ENCODE measurements at regions not wholly inside any gene's neighbourhood (a gene's known extent, or its start where the extent isn't known, plus 50 kb on each side); places are given as distances from the start of the nearest gene placed in this dataset.

DNA sequence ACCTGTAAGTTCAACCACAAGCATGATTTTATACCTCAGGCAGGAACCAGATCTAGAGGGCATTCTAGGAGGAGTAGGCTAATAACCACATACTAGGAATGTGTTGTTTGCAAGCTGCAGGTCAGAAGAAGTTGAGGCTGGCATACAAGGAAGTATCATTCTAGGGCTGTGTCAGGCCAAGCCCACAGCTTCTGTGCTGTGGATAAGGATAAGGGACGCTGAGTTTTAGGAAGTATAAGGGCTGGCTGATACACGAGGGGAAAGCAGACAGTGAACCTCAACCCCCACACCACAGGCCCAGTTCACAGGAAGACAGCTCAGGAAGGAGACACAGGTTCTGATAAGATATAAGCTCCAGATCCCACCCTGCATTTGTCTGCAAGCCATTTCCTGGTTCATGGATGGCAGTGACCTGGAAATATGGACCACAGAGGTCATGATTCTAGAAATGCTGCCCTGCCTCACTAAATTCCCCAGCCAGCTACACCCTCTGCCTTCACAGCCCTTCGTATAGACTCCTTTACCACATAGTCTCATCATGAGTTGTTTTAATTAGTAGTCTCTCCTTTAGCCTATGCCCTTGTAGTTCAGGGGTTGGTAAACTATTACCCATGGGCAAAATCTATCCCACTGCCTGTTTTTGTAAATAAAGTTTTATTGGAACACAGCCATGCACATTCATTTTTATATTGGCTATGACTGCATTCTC lies 260.7 kb downstream of the OPA1 start:
- Histone ChIP-seq H4K8ac (ENCODE audit: extremely low read depth, insufficient read depth, low read length) (no peak overlapping the region), H3K18ac (ENCODE audit: extremely low read depth, low read length) (no peak overlapping the region), H3K27ac (ENCODE audit: low read depth, low read length) (no peak overlapping the region), H2BK12ac (ENCODE audit: low read depth, low read length) (peak overlapping the region; percentile 45; the same call in 1 of the 2 replicates), H3K27me3 (replicated peaks in 1 of 4; ENCODE audit: control insufficient read depth in 3 of 4, extremely low read depth in 1 of 4, insufficient read depth in 3 of 4, low read length in 3 of 4) (no peaks in the 10 kb centered on the region; a peak in 1 of 7 replicates), H3K4me1 (replicated peaks in 1 of 4; ENCODE audit: control insufficient read depth in 3 of 4, insufficient read depth in 4 of 4, low read length in 3 of 4) (peaks cover 3 to 8% (median 6%) of the 10 kb centered on the region in 4 experiments; a peak in 5 of 7 replicates), H2AK5ac (ENCODE audit: low read depth, low read length) (0 out of 2 replicates have a peak overlapping the region, but pooled peaks have one; percentile 55), H2BK15ac (ENCODE audit: low read length) (peak overlapping the region; percentile 74), H4K91ac (replicated peaks; ENCODE audit: insufficient read length, low read length) (peak overlapping the region; percentile 6), H3K23ac (ENCODE audit: insufficient read length) (no peak overlapping the region), H3K36me3 (ENCODE audit: control insufficient read depth in 2 of 4, insufficient read depth in 4 of 4, low read length in 3 of 4) (no peaks in the 10 kb centered on the region), H2BK20ac (ENCODE audit: low read length) (peak overlapping the region; percentile 6; the same call in 1 of the 2 replicates), H3K4me2 (ENCODE audit: insufficient read depth in 1 of 2, low read depth in 2 of 2, low read length in 2 of 2) (no peak overlapping the region), H2BK5ac (ENCODE audit: low read depth, low read length) (0 out of 2 replicates have a peak overlapping the region, but pooled peaks have one; percentile 17), H3K9ac (replicated peaks in 1 of 4; ENCODE audit: extremely low read depth in 1 of 4, low read depth in 3 of 4, low read length in 3 of 4) (no peak overlapping the region), H3K14ac (ENCODE audit: insufficient read length) (no peak overlapping the region), H2BK120ac (replicated peaks; ENCODE audit: low read depth, low read length) (no peak overlapping the region), H3K4me3 (ENCODE audit: extremely low read depth in 1 of 4, insufficient read depth in 2 of 4, low read depth in 3 of 4, low read length in 4 of 4) (no peak overlapping the region), H4K20me1 (replicated peaks in 1 of 2; ENCODE audit: control insufficient read depth in 1 of 2, insufficient read depth in 2 of 2, low read length in 2 of 2) (no peaks in the 10 kb centered on the region), H3K79me1 (ENCODE audit: low read depth, low read length) (no peaks in the 10 kb centered on the region), H3K79me2 (ENCODE audit: control insufficient read depth in 1 of 2, insufficient read depth in 2 of 2, low read length in 2 of 2) (no peaks in the 10 kb centered on the region), H2AFZ (ENCODE audit: low read length) (no peak overlapping the region), H3K9me3 (ENCODE audit: insufficient read depth in 2 of 2, low read depth in 1 of 2, low read length in 1 of 2) (peaks cover 2 to 3% of the 10 kb centered on the region in 2 experiments; a peak in 1 of 4 replicates), H4K5ac (ENCODE audit: insufficient read length, low read depth, low read length) (no peak overlapping the region), H3K23me2 (ENCODE audit: low read depth, low read length) (no peaks in the 10 kb centered on the region), H3K4ac (replicated peaks; ENCODE audit: insufficient read length, low read depth, low read length) (peak overlapping the region; percentile 8), H3K56ac (replicated peaks; ENCODE audit: insufficient read length, low read depth, low read length) (no peak overlapping the region)
- TF ChIP-seq SP1 (IDR thresholded peaks at IDR 0.05; ENCODE audit: low read depth, low read length) (no peak), HDAC2 (IDR thresholded peaks at IDR 0.05; ENCODE audit: borderline replicate concordance in 1 of 2, low read depth in 2 of 2, low read length in 2 of 2) (no peak), CBX8 (IDR thresholded peaks at IDR 0.05; ENCODE audit: borderline replicate concordance, low read depth, low read length) (no peak), HDAC6 (IDR thresholded peaks at IDR 0.05; ENCODE audit: low read depth, low read length) (no peak), CBX5 (IDR thresholded peaks at IDR 0.05; ENCODE audit: low read depth, low read length) (no peak), ASH2L (IDR thresholded peaks at IDR 0.05; ENCODE audit: low read length) (no peak), SP2 (IDR thresholded peaks at IDR 0.05; ENCODE audit: low read length) (no peak), KDM1A (IDR thresholded peaks at IDR 0.05; ENCODE audit: borderline replicate concordance, low read length) (no peak), CEBPB (IDR thresholded peaks at IDR 0.05; ENCODE audit: low read depth, low read length) (no peak), BRCA1 (IDR thresholded peaks at IDR 0.05; ENCODE audit: low read depth, low read length) (no peak)
- TF ChIP-seq, protein P1, sequence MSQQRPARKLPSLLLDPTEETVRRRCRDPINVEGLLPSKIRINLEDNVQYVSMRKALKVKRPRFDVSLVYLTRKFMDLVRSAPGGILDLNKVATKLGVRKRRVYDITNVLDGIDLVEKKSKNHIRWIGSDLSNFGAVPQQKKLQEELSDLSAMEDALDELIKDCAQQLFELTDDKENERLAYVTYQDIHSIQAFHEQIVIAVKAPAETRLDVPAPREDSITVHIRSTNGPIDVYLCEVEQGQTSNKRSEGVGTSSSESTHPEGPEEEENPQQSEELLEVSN (IDR thresholded peaks at IDR 0.05): no peak
- FAIRE-seq (no peak), DNase-seq (ENCODE audit: low read depth in 1 of 2, low spot score in 2 of 2) (no peak)
- ChIA-PET POLR2A (ENCODE audit: partially characterized antibody) (no interaction called here), CTCF (ENCODE audit: partially characterized antibody) (no interaction called here)
- WGBS, 2 experiments (ENCODE audit: extremely low coverage in 1 of 2, insufficient coverage in 1 of 2, insufficient read length in 1 of 2, insufficient replicate concordance in 2 of 2, low coverage in 1 of 2, low lambda C conversion rate in 2 of 2, missing lambda C conversion rate in 1 of 2): 91% methylated on average over 3 of the region's 3 CpGs; no CpG with 5 or more reads in 1 of the 2 experiments

Measured in H1 (cell line).